OCI-LY7 (cell line): ENCODE measurements at regions not wholly inside any gene's neighbourhood (a gene's known extent, or its start where the extent isn't known, plus 50 kb on each side); places are given as distances from the start of the nearest gene placed in this dataset.

Source experiments
- BruUV-seq: library from RNA; stranded (reverse); fragments of 400-500 nt; replicated peaks from 2 replicates; lab custom pipeline; 2021; lab: Mats Ljungman, UMichigan
- CTCF ChIA-PET: fragments of 300-600 bp; sonication (Branson Sonifier 250); formaldehyde crosslinking; loops from one replicate; lab custom pipeline; 2022; ENCODE audit warnings: antibody characterized with exemption; ENCODE audit not compliant: unreplicated experiment; lab: Charles Lee
- POLR2A ChIA-PET: fragments of 300-600 bp; sonication (Branson Sonifier 250); formaldehyde crosslinking; loops from one replicate; lab custom pipeline; 2022; ENCODE audit warnings: antibody characterized with exemption; lab: Charles Lee
- DNase-seq: peaks from one replicate; pipeline ENCODE4 v3.0.0-alpha.2; 2015; ENCODE audit warnings: low spot score
- H2AFZ ChIP-seq: fragments of 200-600 bp; sonication (generic), shearing (Covaris generic); 2 replicates; pipeline ENCODE4 v1.6.1; 2014; ENCODE audit warnings: mild to moderate bottlenecking, antibody characterized with exemption, low read length, moderate library complexity
- H3K27ac ChIP-seq: fragments of 200-600 bp; sonication (generic); 2 replicates; pipeline ENCODE4 v1.5.1; 2014; ENCODE audit warnings: mixed run types, low read depth, mild to moderate bottlenecking, moderate library complexity, low read length, inconsistent platforms; ENCODE audit not compliant: poor library complexity, severe bottlenecking
- H3K36me3 ChIP-seq: fragments of 200-600 bp; sonication (generic); 2 replicates; pipeline ENCODE4 v1.6.1; 2014; ENCODE audit warnings: mild to moderate bottlenecking, antibody characterized with exemption, low read length, moderate library complexity, mixed read lengths; ENCODE audit not compliant: insufficient read depth
- H3K4me1 ChIP-seq: fragments of 200-600 bp; sonication (generic); 2 replicates; pipeline ENCODE4 v1.5.1; 2014; ENCODE audit warnings: mild to moderate bottlenecking, low read length; ENCODE audit not compliant: insufficient read depth, poor library complexity, severe bottlenecking
- H3K4me2 ChIP-seq: fragments of 200-600 bp; sonication (generic); 2 replicates; pipeline ENCODE4 v1.6.1; 2014; ENCODE audit warnings: mild to moderate bottlenecking, low read length
- H3K4me3 ChIP-seq: fragments of 200-600 bp; sonication (generic); 2 replicates; pipeline ENCODE4 v1.5.1; 2014; ENCODE audit warnings: mild to moderate bottlenecking, low read depth, low read length; ENCODE audit not compliant: poor library complexity, severe bottlenecking
- H3K79me2 ChIP-seq: fragments of 200-600 bp; sonication (generic); 2 replicates; pipeline ENCODE4 v1.6.1; 2016; ENCODE audit warnings: low read depth, mild to moderate bottlenecking, low read length, moderate library complexity, mixed read lengths; ENCODE audit not compliant: insufficient read depth
- H3K9me2 ChIP-seq: fragments of 200-600 bp; sonication (generic); 2 replicates; pipeline ENCODE4 v1.6.1; 2016; ENCODE audit warnings: mild to moderate bottlenecking, low read length, mixed read lengths; ENCODE audit not compliant: insufficient read depth
- H3K9me3 ChIP-seq: fragments of 200-600 bp; sonication (generic); 2 replicates; pipeline ENCODE4 v1.6.1; 2014; ENCODE audit warnings: mild to moderate bottlenecking, mixed run types, low read length, mixed read lengths
- H4K20me1 ChIP-seq: fragments of 200-600 bp; sonication (generic); 2 replicates; pipeline ENCODE4 v1.6.1; 2014; ENCODE audit warnings: mild to moderate bottlenecking, antibody characterized with exemption, low read length, moderate library complexity, mixed read lengths; ENCODE audit not compliant: insufficient read depth
- EZH2phosphoT487 ChIP-seq: fragments of 200-600 bp; sonication (generic); IDR thresholded peaks from 2 replicates; pipeline ENCODE4 v1.6.1; 2018; ENCODE audit warnings: low read depth, borderline replicate concordance, mild to moderate bottlenecking, mixed run types, antibody characterized with exemption, low read length, moderate library complexity, mixed read lengths
- intact Hi-C: fragments of 100-400 bp; cut with micrococcal nuclease; formaldehyde crosslinking; loops from one replicate; pipeline ENCODE4 v1.10.0; 2022; ENCODE audit not compliant: unreplicated experiment
- TF ChIP-seq, protein P1 (sequence below): fragments of 200-600 bp; sonication (generic); conservative IDR thresholded peaks from 2 replicates; pipeline ENCODE4 v1.5.1; 2014; ENCODE audit warnings: mild to moderate bottlenecking, antibody characterized with exemption, low read length, moderate library complexity, mixed read lengths

DNA sequence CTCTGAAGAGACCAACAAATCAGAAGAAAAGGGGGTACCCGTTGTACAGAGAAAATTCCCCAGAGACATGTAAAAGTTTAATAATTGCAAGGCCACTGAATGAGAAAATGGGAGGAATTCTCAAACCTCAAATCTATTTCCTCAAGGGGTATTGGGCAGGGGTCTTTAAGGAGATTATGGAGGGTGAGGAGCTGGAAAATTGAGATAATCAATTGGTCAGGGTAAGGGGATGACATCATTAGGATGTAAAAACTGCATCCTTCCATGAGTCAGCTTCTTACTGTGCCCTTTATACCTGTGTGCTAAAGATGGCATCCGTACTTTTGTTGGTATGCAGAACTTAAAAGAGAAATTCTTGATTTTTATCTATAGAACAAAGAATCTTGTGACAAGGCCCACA is 641.5 kb downstream of the LRFN5 start:
- Histone ChIP-seq H3K36me3 (no peaks in the 10 kb centered on the region), H3K9me2 (no peaks in the 10 kb centered on the region), H2AFZ (no peak overlapping the region), H3K79me2 (no peaks in the 10 kb centered on the region), H3K9me3 (peaks cover 9% of the 10 kb centered on the region), H4K20me1 (no peaks in the 10 kb centered on the region), H3K4me1 (no peaks in the 10 kb centered on the region), H3K4me2 (no peak overlapping the region), H3K4me3 (no peak overlapping the region), H3K27ac (no peak overlapping the region)
- POLR2A ChIA-PET = no interaction called here
- CTCF ChIA-PET = no interaction called here
- BruUV-seq = no TSS peak
- TF ChIP-seq, protein P1, sequence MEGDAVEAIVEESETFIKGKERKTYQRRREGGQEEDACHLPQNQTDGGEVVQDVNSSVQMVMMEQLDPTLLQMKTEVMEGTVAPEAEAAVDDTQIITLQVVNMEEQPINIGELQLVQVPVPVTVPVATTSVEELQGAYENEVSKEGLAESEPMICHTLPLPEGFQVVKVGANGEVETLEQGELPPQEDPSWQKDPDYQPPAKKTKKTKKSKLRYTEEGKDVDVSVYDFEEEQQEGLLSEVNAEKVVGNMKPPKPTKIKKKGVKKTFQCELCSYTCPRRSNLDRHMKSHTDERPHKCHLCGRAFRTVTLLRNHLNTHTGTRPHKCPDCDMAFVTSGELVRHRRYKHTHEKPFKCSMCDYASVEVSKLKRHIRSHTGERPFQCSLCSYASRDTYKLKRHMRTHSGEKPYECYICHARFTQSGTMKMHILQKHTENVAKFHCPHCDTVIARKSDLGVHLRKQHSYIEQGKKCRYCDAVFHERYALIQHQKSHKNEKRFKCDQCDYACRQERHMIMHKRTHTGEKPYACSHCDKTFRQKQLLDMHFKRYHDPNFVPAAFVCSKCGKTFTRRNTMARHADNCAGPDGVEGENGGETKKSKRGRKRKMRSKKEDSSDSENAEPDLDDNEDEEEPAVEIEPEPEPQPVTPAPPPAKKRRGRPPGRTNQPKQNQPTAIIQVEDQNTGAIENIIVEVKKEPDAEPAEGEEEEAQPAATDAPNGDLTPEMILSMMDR = no peak
- TF ChIP-seq EZH2phosphoT487 = no peak
- intact Hi-C loops = no loop called here
- no peak for DNase-seq

GRCh38 chr14:42241101-42241500 is 634.4 kb downstream of the LRFN5 start:
- no peaks in the 10 kb centered on the region for H3K4me1 ChIP-seq
- H2AFZ ChIP-seq = no peak overlapping the region
- no TSS peak for BruUV-seq
- intact Hi-C loops = no loop called here
- no peak overlapping the region for H3K4me3 ChIP-seq
- no peak for DNase-seq
- peaks cover 14% of the 10 kb centered on the region for H3K9me3 ChIP-seq
- no peaks in the 10 kb centered on the region for H3K9me2 ChIP-seq
- H3K79me2 ChIP-seq = no peaks in the 10 kb centered on the region
- H3K36me3 ChIP-seq = no peaks in the 10 kb centered on the region
- CTCF ChIA-PET = no interaction called here
- H3K27ac ChIP-seq = no peak overlapping the region
- TF ChIP-seq EZH2phosphoT487 = no peak
- TF ChIP-seq, protein P1 = no peak
- H3K4me2 ChIP-seq = no peak overlapping the region
- H4K20me1 ChIP-seq = no peaks in the 10 kb centered on the region
- POLR2A ChIA-PET = no interaction called here

DNA sequence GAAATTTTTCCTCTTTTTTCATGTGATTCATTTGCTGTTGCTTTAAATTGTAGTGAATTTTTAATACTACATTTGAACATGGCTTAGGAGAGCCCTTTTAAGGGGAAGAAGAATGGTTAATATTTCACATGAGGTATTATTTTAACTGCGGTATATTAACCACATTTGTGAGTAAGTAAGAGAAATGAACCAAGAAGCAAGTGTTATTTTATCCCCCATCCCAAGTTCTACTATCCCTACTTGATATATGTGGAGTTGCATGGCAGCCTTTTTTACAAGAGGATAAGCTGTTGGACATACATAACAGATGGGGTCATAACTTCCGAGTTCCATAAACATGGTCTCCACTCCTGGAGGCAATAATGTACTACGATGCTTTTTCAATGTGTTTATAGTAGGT is 623.3 kb downstream of the LRFN5 start:
- Histone ChIP-seq H3K79me2 (no peaks in the 10 kb centered on the region), H3K4me2 (no peak overlapping the region), H4K20me1 (no peaks in the 10 kb centered on the region), H3K9me2 (no peaks in the 10 kb centered on the region), H3K9me3 (no peaks in the 10 kb centered on the region), H2AFZ (no peak overlapping the region), H3K36me3 (no peaks in the 10 kb centered on the region), H3K4me3 (no peak overlapping the region), H3K4me1 (no peaks in the 10 kb centered on the region), H3K27ac (no peak overlapping the region)
- POLR2A ChIA-PET = interaction anchor here (0.6 kb wide), 1 partner anchor 549 kb away, joined by 3 read pairs; no protein-coding TSS in a partner anchor
- BruUV-seq = no TSS peak
- intact Hi-C loops = no loop called here
- TF ChIP-seq, protein P1 = no peak
- no peak for TF ChIP-seq EZH2phosphoT487
- CTCF ChIA-PET = no interaction called here
- DNase-seq = no peak
